Upper lobe of left lung (tissue), 6 donors: ENCODE measurements at regions not wholly inside any gene's neighbourhood (a gene's known extent, or its start where the extent isn't known, plus 50 kb on each side); places are given as distances from the start of the nearest gene placed in this dataset.

Experiments
- ATAC-seq, 2 donors: fragments of 200-7000 bp; cut with Tn5 transposase; one replicate each; pipeline ENCODE4 v1.9.1; 2022; ENCODE audit warnings: mild to moderate bottlenecking in 2 of 2, moderate library complexity in 2 of 2; ENCODE audit not compliant: low FRiP score in 2 of 2
- DNase-seq, 2 donors: peaks; one replicate each; pipeline ENCODE4 v3.0.0-alpha.2; 2019 to 2020
- H3K27ac ChIP-seq, 4 donors: fragments of 200-600 bp; sonication (generic); one replicate each; pipeline ENCODE4 v1.5.1; 2016 to 2019
- H3K27me3 ChIP-seq, 4 donors: fragments of 200-600 bp; sonication (generic); one replicate each; pipeline ENCODE4 v1.5.1; 2017 to 2019
- H3K36me3 ChIP-seq, 4 donors: fragments of 200-600 bp; sonication (generic); one replicate each; pipeline ENCODE4 v1.5.1; 2016 to 2019
- H3K4me1 ChIP-seq, 4 donors: fragments of 200-600 bp; sonication (generic); one replicate each; pipeline ENCODE4 v1.5.1; 2018 to 2019
- H3K4me3 ChIP-seq, 4 donors: fragments of 200-600 bp; sonication (generic); one replicate each; pipeline ENCODE4 v1.5.1; 2017 to 2019; ENCODE audit warnings: mild to moderate bottlenecking in 2 of 4, moderate library complexity in 1 of 4
- H3K9me3 ChIP-seq, 4 donors: fragments of 200-600 bp; sonication (generic); one replicate each; pipeline ENCODE4 v1.5.1; 2018 to 2019
- CTCF ChIP-seq, 6 experiments: fragments of 450-650 bp in 4 of 6; fragments of 200-600 bp in 2 of 6; sonication (generic) in 2 of 6; IDR thresholded peaks; one replicate each; pipeline ENCODE4 v1.5.1; 2016 to 2019; ENCODE audit warnings: antibody characterized with exemption in 6 of 6
- EP300 ChIP-seq, 4 donors: sonication (generic); formaldehyde crosslinking; IDR thresholded peaks; one replicate each; pipeline ENCODE4 v1.5.1; 2017; ENCODE audit warnings: antibody characterized with exemption in 4 of 4, control low read depth in 2 of 4
- POLR2A ChIP-seq, 4 donors: fragments of 450-650 bp; IDR thresholded peaks; one replicate each; pipeline ENCODE4 v1.5.1; 2016 to 2017; ENCODE audit warnings: antibody characterized with exemption in 4 of 4, mild to moderate bottlenecking in 2 of 4
- POLR2AphosphoS5 ChIP-seq, 2 donors: sonication (generic); formaldehyde crosslinking; IDR thresholded peaks; one replicate each; pipeline ENCODE4 v1.5.1; 2017; ENCODE audit warnings: antibody characterized with exemption in 2 of 2
- WGBS, 2 donors: methylation state at CpG; one replicate each; pipeline ENCODE4 v1.1.5; 2017 to 2018; 5-methylcytosine and 5-hydroxymethylcytosine counted together
- donor health status: DM: no; HTN: no; CAD: no; lungs with moderate emphysema.
- donor health status: DM: no; HTN: yes; CAD: no; lungs with severe emphysema.

GRCh38 chr7:80053124-80053523 is 81.5 kb upstream of the GNAI1 start:
- no peak for ATAC-seq
- no peak overlapping the region for H3K4me3 ChIP-seq
- H3K36me3 ChIP-seq: no peaks in the 10 kb centered on the region
- no peaks in the 10 kb centered on the region for H3K27me3 ChIP-seq
- no peaks in the 10 kb centered on the region for H3K9me3 ChIP-seq
- TF ChIP-seq POLR2A (IDR thresholded peaks at IDR 0.05) (no peak), POLR2AphosphoS5 (IDR thresholded peaks at IDR 0.05) (no peak), CTCF (IDR thresholded peaks at IDR 0.05) (no peak), EP300 (IDR thresholded peaks at IDR 0.05) (no peak)
- no peak overlapping the region for H3K27ac ChIP-seq
- no peaks in the 10 kb centered on the region for H3K4me1 ChIP-seq
- DNase-seq: no peak
- WGBS, 2 donors: 88 to 93% methylated on average over 2 of the region's 2 CpGs

- Histone ChIP-seq H3K36me3 (no peaks in the 10 kb centered on the region), H3K9me3 (no peaks in the 10 kb centered on the region), H3K4me3 (no peak overlapping the region), H3K27ac (no peak overlapping the region), H3K4me1 (no peaks in the 10 kb centered on the region), H3K27me3 (no peaks in the 10 kb centered on the region)
- ATAC-seq (no peak), DNase-seq (no peak)
- 70 to 72% methylated on average over 1 of the region's 1 CpG for WGBS, 2 donors
- TF ChIP-seq CTCF (IDR thresholded peaks at IDR 0.05): no peak
- no peak for TF ChIP-seq EP300 (IDR thresholded peaks at IDR 0.05)
- no peak for TF ChIP-seq POLR2A (IDR thresholded peaks at IDR 0.05)
- TF ChIP-seq POLR2AphosphoS5 (IDR thresholded peaks at IDR 0.05): no peak
These were observed 86.7 kb upstream of the GNAI1 start for GRCh38 chr7:80047856-80048459.

GRCh38 chr7:80047032-80047431 is 87.6 kb upstream of the GNAI1 start:
- ATAC-seq: no peak
- Histone ChIP-seq H3K27me3 (no peaks in the 10 kb centered on the region), H3K4me1 (no peaks in the 10 kb centered on the region), H3K36me3 (no peaks in the 10 kb centered on the region), H3K4me3 (no peak overlapping the region), H3K9me3 (no peaks in the 10 kb centered on the region), H3K27ac (no peak overlapping the region)
- 68 to 74% methylated on average over 1 of the region's 1 CpG for WGBS, 2 donors
- TF ChIP-seq EP300 (IDR thresholded peaks at IDR 0.05) (no peak), CTCF (IDR thresholded peaks at IDR 0.05) (no peak), POLR2AphosphoS5 (IDR thresholded peaks at IDR 0.05) (no peak), POLR2A (IDR thresholded peaks at IDR 0.05) (no peak)
- no peak for DNase-seq

- H3K9me3 ChIP-seq: no peaks in the 10 kb centered on the region
- H3K27ac ChIP-seq: no peak overlapping the region
- 94 to 95% methylated on average over 4 of the region's 4 CpGs for WGBS, 2 donors
- no peaks in the 10 kb centered on the region for H3K36me3 ChIP-seq
- ATAC-seq: no peak
- H3K4me3 ChIP-seq: no peak overlapping the region
- TF ChIP-seq POLR2A (IDR thresholded peaks at IDR 0.05): no peak
- no peak for TF ChIP-seq EP300 (IDR thresholded peaks at IDR 0.05)
- H3K27me3 ChIP-seq: no peaks in the 10 kb centered on the region
- DNase-seq: no peak
- no peaks in the 10 kb centered on the region for H3K4me1 ChIP-seq
These were observed 89.8 kb upstream of the GNAI1 start for GRCh38 chr7:80044796-80045195.

- H3K36me3 ChIP-seq: no peaks in the 10 kb centered on the region
- no peaks in the 10 kb centered on the region for H3K9me3 ChIP-seq
- no peak for TF ChIP-seq CTCF (IDR thresholded peaks at IDR 0.05)
- TF ChIP-seq POLR2A (IDR thresholded peaks at IDR 0.05): no peak
- TF ChIP-seq POLR2AphosphoS5 (IDR thresholded peaks at IDR 0.05): no peak
- TF ChIP-seq EP300 (IDR thresholded peaks at IDR 0.05): no peak
- DNase-seq (no peak), ATAC-seq (no peak)
- H3K4me1 ChIP-seq: no peaks in the 10 kb centered on the region
- H3K27me3 ChIP-seq: no peaks in the 10 kb centered on the region
- WGBS, 2 donors: 49 to 93% methylated on average over 3 of the region's 3 CpGs
- no peak overlapping the region for H3K4me3 ChIP-seq
- H3K27ac ChIP-seq: no peak overlapping the region
These were observed 93.9 kb upstream of the GNAI1 start for GRCh38 chr7:80040752-80041151.
